Activated B cell treated with CpG ODN at 0.5 μM for 24 hours (primary cell): ENCODE measurements at regions not wholly inside any gene's neighbourhood (a gene's known extent, or its start where the extent isn't known, plus 50 kb on each side); places are given as distances from the start of the nearest gene placed in this dataset.

Experiments used
- ATAC-seq: fragments of 200-7000 bp; cut with Tn5 transposase; one replicate; pipeline ENCODE4 v1.10.0; 2021; ENCODE audit warnings: low read depth, mild to moderate bottlenecking, moderate library complexity
- CTCF ChIA-PET: fragments of 350-600 bp; sonication (Branson Sonifier 250); formaldehyde crosslinking; loops from one replicate; lab custom pipeline; 2021; ENCODE audit warnings: antibody characterized with exemption; lab: Charles Lee
- POLR2A ChIA-PET: fragments of 350-600 bp; sonication (Branson Sonifier 250); formaldehyde crosslinking; loops from one replicate; lab custom pipeline; 2021; ENCODE audit warnings: antibody characterized with exemption; lab: Charles Lee
- DNase-seq: peaks from one replicate; pipeline ENCODE4 v3.0.0; 2022
- H3K27ac Mint-ChIP-seq: one replicate; pipeline ENCODE4 v1.8.0; 2020; ENCODE audit warnings: mixed read lengths
- H3K27me3 Mint-ChIP-seq: one replicate; pipeline ENCODE4 v1.8.0; 2021; ENCODE audit warnings: mixed read lengths
- H3K36me3 Mint-ChIP-seq: one replicate; pipeline ENCODE4 v1.8.0; 2021; ENCODE audit warnings: low read depth, mixed read lengths
- H3K4me1 Mint-ChIP-seq: one replicate; pipeline ENCODE4 v1.8.0; 2021; ENCODE audit warnings: mixed read lengths
- H3K4me3 Mint-ChIP-seq: one replicate; pipeline ENCODE4 v1.8.0; 2020; ENCODE audit warnings: mild to moderate bottlenecking, mixed read lengths
- H3K9me3 Mint-ChIP-seq: one replicate; pipeline ENCODE4 v1.8.0; 2020; ENCODE audit warnings: mixed read lengths
- CTCF ChIP-seq: fragments of 200-600 bp; IDR thresholded peaks from one replicate; pipeline ENCODE4 v1.8.0; 2022; ENCODE audit warnings: antibody characterized with exemption, mild to moderate bottlenecking
- intact Hi-C: fragments of 100-400 bp; cut with micrococcal nuclease; formaldehyde crosslinking; loops from one replicate; pipeline ENCODE4 v1.15.1; 2024

GRCh38 chr16:85378145-85379040 is 234.7 kb upstream of the GSE1 start:
- no peak for TF ChIP-seq CTCF

GRCh38 chr16:85379041-85380001 is 233.8 kb upstream of the GSE1 start:
- no peak overlapping the region for H3K27ac Mint-ChIP-seq
- intact Hi-C loops = no loop called here
- H3K4me1 Mint-ChIP-seq = no peaks in the 10 kb centered on the region
- CTCF ChIA-PET = no interaction called here
- no peak overlapping the region for H3K4me3 Mint-ChIP-seq
- ATAC-seq (no peak), DNase-seq (no peak)
- peaks cover 2% of the 10 kb centered on the region for H3K9me3 Mint-ChIP-seq
- H3K27me3 Mint-ChIP-seq = peaks cover 13% of the 10 kb centered on the region
- TF ChIP-seq CTCF = no peak
- no peaks in the 10 kb centered on the region for H3K36me3 Mint-ChIP-seq
- POLR2A ChIA-PET = no interaction called here

More at GRCh38 chr16:85378145-85379040, 234.7 kb upstream of the GSE1 start:
- intact Hi-C loops = no loop called here
- Mint-ChIP-seq H3K27ac (no peak overlapping the region), H3K4me1 (no peaks in the 10 kb centered on the region), H3K4me3 (no peak overlapping the region), H3K36me3 (no peaks in the 10 kb centered on the region), H3K9me3 (peaks cover 2% of the 10 kb centered on the region), H3K27me3 (peaks cover 13% of the 10 kb centered on the region)
- DNase-seq = no peak
- ATAC-seq = no peak
- ChIA-PET CTCF (no interaction called here), POLR2A (no interaction called here)

GRCh38 chr16:85380002-85380395 is 233.1 kb upstream of the GSE1 start:
- Mint-ChIP-seq H3K9me3 (peaks cover 2% of the 10 kb centered on the region), H3K4me1 (no peaks in the 10 kb centered on the region), H3K36me3 (no peaks in the 10 kb centered on the region), H3K4me3 (no peak overlapping the region), H3K27me3 (peaks cover 13% of the 10 kb centered on the region), H3K27ac (no peak overlapping the region)
- ATAC-seq = no peak
- intact Hi-C loops = no loop called here
- ChIA-PET POLR2A (no interaction called here), CTCF (interaction anchor here (0.5 kb wide), 1 partner anchor 394 kb away, joined by 3 read pairs; no protein-coding TSS in a partner anchor)
- no peak for DNase-seq
- no peak for TF ChIP-seq CTCF

GRCh38 chr16:85380905-85381737 is 232.0 kb upstream of the GSE1 start:
- TF ChIP-seq CTCF = no peak
- ATAC-seq = no peak
- DNase-seq = no peak
- POLR2A ChIA-PET = no interaction called here
- Mint-ChIP-seq H3K36me3 (no peaks in the 10 kb centered on the region), H3K27me3 (peaks cover 13% of the 10 kb centered on the region), H3K4me1 (no peaks in the 10 kb centered on the region), H3K4me3 (no peak overlapping the region), H3K9me3 (peaks cover 2% of the 10 kb centered on the region), H3K27ac (no peak overlapping the region)
- CTCF ChIA-PET = no interaction called here
- intact Hi-C loops = no loop called here
